ENCODE measurements at regions not wholly inside any gene's neighbourhood (a gene's known extent, or its start where the extent isn't known, plus 50 kb on each side); places are given as distances from the start of the nearest gene placed in this dataset.

- no peak for ATAC-seq (ENCODE audit: insufficient read depth, low read depth)
- no peak for TF ChIP-seq CTCF (IDR thresholded peaks at IDR 0.05; ENCODE audit: borderline replicate concordance, extremely low read depth, low read length, poor library complexity, severe bottlenecking)
- TF ChIP-seq EZH2 (IDR thresholded peaks at IDR 0.05; ENCODE audit: borderline replicate concordance, low read depth, low read length, severe bottlenecking): no peak
- H3K4me1 ChIP-seq (ENCODE audit: insufficient read depth, low read length): no peaks in the 10 kb centered on the region
These were observed 102.0 kb upstream of the TENT5A start for GRCh38 chr6:81854474-81854873.

GRCh38 chr6:81853975-81854374 is 101.5 kb upstream of the TENT5A start:
- DNase-seq: no peak

More at GRCh38 chr6:81854474-81854873, 102.0 kb upstream of the TENT5A start:
- H3K4me3 ChIP-seq (ENCODE audit: low read depth in 1 of 2, low read length in 2 of 2): no peak overlapping the region
- no peaks in the 10 kb centered on the region for H3K27me3 ChIP-seq (ENCODE audit: insufficient read depth, low read length, poor library complexity)
- no peak overlapping the region for H3K4me2 ChIP-seq (ENCODE audit: insufficient read depth, low read length)
- no peaks in the 10 kb centered on the region for H3K36me3 ChIP-seq (ENCODE audit: insufficient read depth, low read length)
- H3K9ac ChIP-seq (ENCODE audit: low read depth, low read length): no peak overlapping the region
- H3K79me2 ChIP-seq (ENCODE audit: insufficient read depth, low read length): no peaks in the 10 kb centered on the region
- H4K20me1 ChIP-seq (ENCODE audit: insufficient read depth, low read length): no peaks in the 10 kb centered on the region
- no peaks in the 10 kb centered on the region for H3K9me3 ChIP-seq (ENCODE audit: insufficient read depth, low read length, severe bottlenecking)
- no peak overlapping the region for H3K27ac ChIP-seq (ENCODE audit: low read length)
- DNase-seq: no peak
- H2AFZ ChIP-seq (ENCODE audit: low read depth, low read length): no peak overlapping the region

GRCh38 chr6:81849248-81849647 is 96.8 kb upstream of the TENT5A start:
- Histone ChIP-seq H3K9me3 (ENCODE audit: insufficient read depth, low read length, severe bottlenecking) (no peaks in the 10 kb centered on the region), H4K20me1 (ENCODE audit: insufficient read depth, low read length) (no peaks in the 10 kb centered on the region), H3K27ac (ENCODE audit: low read length) (no peak overlapping the region), H3K27me3 (ENCODE audit: insufficient read depth, low read length, poor library complexity) (no peaks in the 10 kb centered on the region), H3K36me3 (ENCODE audit: insufficient read depth, low read length) (no peaks in the 10 kb centered on the region), H3K79me2 (ENCODE audit: insufficient read depth, low read length) (no peaks in the 10 kb centered on the region), H3K4me1 (ENCODE audit: insufficient read depth, low read length) (no peaks in the 10 kb centered on the region), H3K4me2 (ENCODE audit: insufficient read depth, low read length) (no peak overlapping the region), H3K4me3 (ENCODE audit: low read depth in 1 of 2, low read length in 2 of 2) (no peak overlapping the region), H2AFZ (ENCODE audit: low read depth, low read length) (no peak overlapping the region), H3K9ac (ENCODE audit: low read depth, low read length) (no peak overlapping the region)
- ATAC-seq (ENCODE audit: insufficient read depth, low read depth): no peak
- TF ChIP-seq EZH2 (IDR thresholded peaks at IDR 0.05; ENCODE audit: borderline replicate concordance, low read depth, low read length, severe bottlenecking) (no peak), CTCF (IDR thresholded peaks at IDR 0.05; ENCODE audit: borderline replicate concordance, extremely low read depth, low read length, poor library complexity, severe bottlenecking) (no peak)
- DNase-seq: no peak

More at GRCh38 chr6:81853975-81854374, 101.5 kb upstream of the TENT5A start:
- ATAC-seq (ENCODE audit: insufficient read depth, low read depth): no peak
- no peaks in the 10 kb centered on the region for H3K9me3 ChIP-seq (ENCODE audit: insufficient read depth, low read length, severe bottlenecking)
- no peaks in the 10 kb centered on the region for H3K4me1 ChIP-seq (ENCODE audit: insufficient read depth, low read length)
- H3K36me3 ChIP-seq (ENCODE audit: insufficient read depth, low read length): no peaks in the 10 kb centered on the region
- no peaks in the 10 kb centered on the region for H4K20me1 ChIP-seq (ENCODE audit: insufficient read depth, low read length)
- no peak for TF ChIP-seq EZH2 (IDR thresholded peaks at IDR 0.05; ENCODE audit: borderline replicate concordance, low read depth, low read length, severe bottlenecking)
- no peak for TF ChIP-seq CTCF (IDR thresholded peaks at IDR 0.05; ENCODE audit: borderline replicate concordance, extremely low read depth, low read length, poor library complexity, severe bottlenecking)
- no peak overlapping the region for H3K4me2 ChIP-seq (ENCODE audit: insufficient read depth, low read length)
- H2AFZ ChIP-seq (ENCODE audit: low read depth, low read length): no peak overlapping the region
- H3K4me3 ChIP-seq (ENCODE audit: low read depth in 1 of 2, low read length in 2 of 2): no peak overlapping the region
- no peaks in the 10 kb centered on the region for H3K79me2 ChIP-seq (ENCODE audit: insufficient read depth, low read length)
- H3K27me3 ChIP-seq (ENCODE audit: insufficient read depth, low read length, poor library complexity): no peaks in the 10 kb centered on the region
- no peak overlapping the region for H3K27ac ChIP-seq (ENCODE audit: low read length)
- no peak overlapping the region for H3K9ac ChIP-seq (ENCODE audit: low read depth, low read length)

GRCh38 chr6:81847866-81848265 is 95.4 kb upstream of the TENT5A start:
- Histone ChIP-seq H3K4me1 (ENCODE audit: insufficient read depth, low read length) (no peaks in the 10 kb centered on the region), H2AFZ (ENCODE audit: low read depth, low read length) (no peak overlapping the region), H3K79me2 (ENCODE audit: insufficient read depth, low read length) (no peaks in the 10 kb centered on the region), H4K20me1 (ENCODE audit: insufficient read depth, low read length) (no peaks in the 10 kb centered on the region), H3K27ac (ENCODE audit: low read length) (no peak overlapping the region), H3K36me3 (ENCODE audit: insufficient read depth, low read length) (no peaks in the 10 kb centered on the region), H3K27me3 (ENCODE audit: insufficient read depth, low read length, poor library complexity) (no peaks in the 10 kb centered on the region), H3K9ac (ENCODE audit: low read depth, low read length) (no peak overlapping the region), H3K9me3 (ENCODE audit: insufficient read depth, low read length, severe bottlenecking) (no peaks in the 10 kb centered on the region), H3K4me3 (ENCODE audit: low read depth in 1 of 2, low read length in 2 of 2) (no peak overlapping the region), H3K4me2 (ENCODE audit: insufficient read depth, low read length) (no peak overlapping the region)
- ATAC-seq (ENCODE audit: insufficient read depth, low read depth) (no peak), DNase-seq (no peak)
- TF ChIP-seq CTCF (IDR thresholded peaks at IDR 0.05; ENCODE audit: borderline replicate concordance, extremely low read depth, low read length, poor library complexity, severe bottlenecking) (no peak), EZH2 (IDR thresholded peaks at IDR 0.05; ENCODE audit: borderline replicate concordance, low read depth, low read length, severe bottlenecking) (no peak)

All from DND-41 (cell line).